SK-N-SH (cell line): ENCODE measurements at regions not wholly inside any gene's neighbourhood (a gene's known extent, or its start where the extent isn't known, plus 50 kb on each side); places are given as distances from the start of the nearest gene placed in this dataset.

ENCODE experiments used
- CTCF ChIP-seq: fragments of 200-600 bp; sonication (generic); IDR thresholded peaks from 2 replicates; pipeline ENCODE4 v1.6.1; 2017; ENCODE audit warnings: antibody characterized with exemption, mild to moderate bottlenecking, moderate library complexity
- GABPA ChIP-seq: IDR thresholded peaks from 2 replicates; pipeline ENCODE4 v1.4.0; 2012; ENCODE audit warnings: low read depth, mild to moderate bottlenecking
- PBX3 ChIP-seq: IDR thresholded peaks from 2 replicates; pipeline ENCODE4; 2012
- REST ChIP-seq: IDR thresholded peaks from 2 replicates; pipeline ENCODE4 v1.6.1; 2012; ENCODE audit warnings: mild to moderate bottlenecking, low read depth, low read length, moderate library complexity
- YY1 ChIP-seq: IDR thresholded peaks from 2 replicates; pipeline ENCODE4 v1.4.0; 2012; ENCODE audit warnings: low read depth, mild to moderate bottlenecking

GRCh38 chr5:89147031-89147430 lies 264.0 kb upstream of the MEF2C start:
- TF ChIP-seq CTCF (no peak), REST (no peak), GABPA (no peak), PBX3 (no peak), YY1 (no peak)
